ENCODE measurements at regions not wholly inside any gene's neighbourhood (a gene's known extent, or its start where the extent isn't known, plus 50 kb on each side); places are given as distances from the start of the nearest gene placed in this dataset.

DNA sequence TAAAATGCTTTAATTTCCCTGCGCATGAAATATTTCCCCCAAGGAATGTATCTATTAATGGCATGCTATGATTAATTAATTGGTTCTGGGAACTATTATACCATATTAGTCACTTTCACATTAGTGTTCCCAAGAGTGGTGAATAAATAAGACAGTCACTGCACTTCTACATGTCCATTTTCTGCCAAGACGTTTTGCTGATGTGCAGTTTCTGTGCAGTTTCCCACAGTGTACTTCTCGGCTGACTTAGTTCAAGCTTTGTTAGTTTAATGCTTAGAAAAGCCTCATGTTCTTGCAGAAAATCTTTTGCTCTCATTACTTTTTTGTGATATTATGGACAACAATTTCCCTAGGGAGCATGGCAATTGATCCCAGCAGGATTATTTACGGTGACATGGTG, 1014.5 kb downstream of the BRINP3 start:
- no peak overlapping the region for H3K4me3 ChIP-seq (ENCODE audit: low read length)

DNA sequence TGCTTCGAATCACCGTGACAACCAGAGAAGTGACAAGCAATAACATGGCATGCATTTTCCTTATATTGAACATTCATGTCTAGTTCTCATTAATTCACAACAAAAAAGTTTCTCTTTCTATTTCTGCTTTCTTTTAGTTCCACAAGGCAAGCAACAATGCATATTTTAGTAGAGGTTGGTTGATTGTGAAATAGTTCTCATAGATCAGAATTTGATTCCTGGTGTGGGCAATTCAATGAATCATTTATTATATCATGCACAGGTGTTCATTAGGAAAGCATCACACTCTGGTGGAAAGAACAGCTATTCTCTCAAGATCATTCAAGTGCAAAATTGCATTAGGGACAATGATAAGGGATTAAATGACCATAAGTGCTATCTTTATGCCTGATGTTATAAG, 980.9 kb downstream of the BRINP3 start:
- Histone ChIP-seq H3K4me1 (ENCODE audit: control insufficient read depth, insufficient read depth, low read length) (no peaks in the 10 kb centered on the region), H3K9ac (ENCODE audit: low read length) (no peak overlapping the region), H3K27me3 (ENCODE audit: control insufficient read depth, insufficient read depth, low read length) (no peaks in the 10 kb centered on the region), H3K27ac (ENCODE audit: low read depth, low read length) (no peak overlapping the region), H3K4me3 (ENCODE audit: low read length) (no peak overlapping the region), H3K36me3 (ENCODE audit: control insufficient read depth, insufficient read depth, low read length) (no peaks in the 10 kb centered on the region)

More for the DNA sequence above, 1014.5 kb downstream of the BRINP3 start:
- no peaks in the 10 kb centered on the region for H3K4me1 ChIP-seq (ENCODE audit: control insufficient read depth, insufficient read depth, low read length)
- no peak overlapping the region for H3K9ac ChIP-seq (ENCODE audit: low read length)
- H3K36me3 ChIP-seq (ENCODE audit: control insufficient read depth, insufficient read depth, low read length), result no peaks in the 10 kb centered on the region
- no peak overlapping the region for H3K27ac ChIP-seq (ENCODE audit: low read depth, low read length)
- no peaks in the 10 kb centered on the region for H3K27me3 ChIP-seq (ENCODE audit: control insufficient read depth, insufficient read depth, low read length)

DNA sequence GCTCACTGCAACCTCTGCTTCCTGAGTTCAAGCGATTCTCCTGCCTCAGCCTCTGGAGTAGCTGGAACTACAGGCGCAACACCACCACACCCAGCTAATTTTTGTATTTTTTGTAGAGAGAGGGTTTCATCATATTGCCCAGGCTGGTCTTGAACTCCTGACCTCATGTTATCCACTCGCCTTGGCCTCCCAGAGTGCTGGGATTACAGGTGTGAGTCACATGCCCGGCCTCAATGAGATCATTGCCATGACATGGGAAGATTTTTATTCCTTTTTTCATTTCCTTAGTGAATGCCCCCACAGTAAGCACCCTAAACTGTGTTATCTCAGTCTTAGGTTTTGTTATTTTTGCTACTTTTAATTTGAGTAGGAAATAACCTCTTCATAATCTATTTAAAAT, 977.9 kb downstream of the BRINP3 start:
- no peaks in the 10 kb centered on the region for H3K4me1 ChIP-seq (ENCODE audit: control insufficient read depth, insufficient read depth, low read length)
- H3K27me3 ChIP-seq (ENCODE audit: control insufficient read depth, insufficient read depth, low read length), result no peaks in the 10 kb centered on the region
- H3K9ac ChIP-seq (ENCODE audit: low read length), result no peak overlapping the region
- H3K27ac ChIP-seq (ENCODE audit: low read depth, low read length), result no peak overlapping the region
- no peak overlapping the region for H3K4me3 ChIP-seq (ENCODE audit: low read length)
- H3K36me3 ChIP-seq (ENCODE audit: control insufficient read depth, insufficient read depth, low read length), result no peaks in the 10 kb centered on the region

DNA sequence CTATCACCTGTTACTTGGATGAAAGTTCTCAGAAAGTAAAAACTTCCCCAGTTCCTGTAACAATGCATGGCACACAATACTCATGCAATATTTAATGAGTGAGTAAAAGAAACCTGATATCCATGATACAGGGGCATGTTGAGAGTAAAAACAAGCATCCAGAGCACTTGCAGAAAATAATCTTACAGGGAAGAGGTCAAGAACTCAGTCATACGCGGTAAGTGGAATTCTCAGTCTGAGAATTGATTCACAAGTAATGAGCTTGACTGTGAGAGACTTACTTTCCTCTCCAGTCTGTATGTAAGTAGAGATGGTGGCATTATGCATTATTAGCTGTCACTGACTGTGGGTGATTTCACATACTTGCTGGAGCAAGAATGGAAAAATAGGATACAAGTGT, 976.9 kb downstream of the BRINP3 start:
- no peak overlapping the region for H3K4me3 ChIP-seq (ENCODE audit: low read length)
- H3K27ac ChIP-seq (ENCODE audit: low read depth, low read length), result no peak overlapping the region
- no peaks in the 10 kb centered on the region for H3K27me3 ChIP-seq (ENCODE audit: control insufficient read depth, insufficient read depth, low read length)
- no peak overlapping the region for H3K9ac ChIP-seq (ENCODE audit: low read length)
- no peaks in the 10 kb centered on the region for H3K4me1 ChIP-seq (ENCODE audit: control insufficient read depth, insufficient read depth, low read length)
- H3K36me3 ChIP-seq (ENCODE audit: control insufficient read depth, insufficient read depth, low read length), result no peaks in the 10 kb centered on the region

DNA sequence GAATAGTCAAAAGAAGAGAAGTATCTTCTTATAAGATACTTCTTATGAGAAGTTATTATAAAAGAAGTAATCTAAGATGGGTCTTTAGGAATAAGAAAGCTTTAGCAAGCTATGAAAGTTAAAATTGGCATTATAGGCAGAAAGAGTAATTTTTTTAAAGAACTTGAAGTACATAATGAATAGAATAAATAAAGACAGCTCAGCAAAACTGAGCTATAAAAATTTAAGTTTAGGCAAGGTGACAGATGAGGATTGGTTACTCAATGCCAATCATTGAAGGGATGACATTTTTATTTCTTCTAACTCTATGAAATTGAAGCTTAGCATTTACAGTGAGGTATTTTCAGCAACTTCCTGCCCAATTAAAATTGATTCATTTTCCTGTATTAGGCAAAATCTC, 966.8 kb downstream of the BRINP3 start:
- Histone ChIP-seq H3K27me3 (ENCODE audit: control insufficient read depth, insufficient read depth, low read length) (no peaks in the 10 kb centered on the region), H3K4me3 (ENCODE audit: low read length) (no peak overlapping the region), H3K27ac (ENCODE audit: low read depth, low read length) (no peak overlapping the region), H3K36me3 (ENCODE audit: control insufficient read depth, insufficient read depth, low read length) (no peaks in the 10 kb centered on the region), H3K9ac (ENCODE audit: low read length) (no peak overlapping the region), H3K4me1 (ENCODE audit: control insufficient read depth, insufficient read depth, low read length) (no peaks in the 10 kb centered on the region)

DNA sequence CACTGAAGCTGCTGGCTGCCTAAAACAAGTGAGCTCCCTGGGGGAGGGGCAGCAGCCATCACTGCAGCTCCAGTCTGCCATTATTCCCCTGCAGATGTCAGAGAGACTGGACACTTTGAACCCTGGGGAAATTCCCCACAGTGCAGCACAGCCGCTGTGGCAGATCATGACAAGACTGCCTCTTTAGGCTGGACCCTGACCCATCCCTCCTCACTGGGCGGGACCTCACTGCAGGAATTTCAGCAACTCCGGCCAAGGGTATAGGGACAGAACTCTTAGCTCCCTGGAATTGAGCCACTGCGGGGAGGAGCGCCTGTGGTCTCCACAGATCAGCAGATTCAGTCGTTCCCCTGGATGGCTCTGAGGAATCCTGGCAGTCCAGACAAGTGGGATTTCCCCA, 964.6 kb downstream of the BRINP3 start:
- Histone ChIP-seq H3K9ac (ENCODE audit: low read length) (no peak overlapping the region), H3K36me3 (ENCODE audit: control insufficient read depth, insufficient read depth, low read length) (no peaks in the 10 kb centered on the region), H3K4me3 (ENCODE audit: low read length) (no peak overlapping the region), H3K4me1 (ENCODE audit: control insufficient read depth, insufficient read depth, low read length) (no peaks in the 10 kb centered on the region), H3K27ac (ENCODE audit: low read depth, low read length) (no peak overlapping the region), H3K27me3 (ENCODE audit: control insufficient read depth, insufficient read depth, low read length) (no peaks in the 10 kb centered on the region)

DNA sequence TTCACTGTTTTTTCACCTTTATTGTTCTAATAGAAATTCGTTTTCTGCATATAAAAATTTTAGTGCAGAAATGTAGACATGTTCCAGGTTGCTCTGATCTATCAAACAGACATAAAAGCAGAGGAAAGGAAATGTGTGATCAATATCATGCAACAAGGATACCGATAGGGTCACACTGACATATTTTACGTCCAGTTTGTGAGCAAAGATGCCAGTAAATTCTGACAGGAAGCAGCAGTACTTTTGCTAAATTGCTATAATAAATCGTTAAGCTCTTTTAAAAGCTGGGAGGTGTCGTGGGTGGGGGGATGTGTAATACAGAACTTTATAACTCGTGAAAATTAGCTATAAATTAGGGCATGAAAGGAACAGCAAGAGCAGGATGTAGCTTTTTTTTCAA, 955.2 kb downstream of the BRINP3 start:
- no peaks in the 10 kb centered on the region for H3K36me3 ChIP-seq (ENCODE audit: control insufficient read depth, insufficient read depth, low read length)
- H3K27ac ChIP-seq (ENCODE audit: low read depth, low read length), result no peak overlapping the region
- no peaks in the 10 kb centered on the region for H3K4me1 ChIP-seq (ENCODE audit: control insufficient read depth, insufficient read depth, low read length)
- no peak overlapping the region for H3K9ac ChIP-seq (ENCODE audit: low read length)
- no peaks in the 10 kb centered on the region for H3K27me3 ChIP-seq (ENCODE audit: control insufficient read depth, insufficient read depth, low read length)
- H3K4me3 ChIP-seq (ENCODE audit: low read length), result no peak overlapping the region

DNA sequence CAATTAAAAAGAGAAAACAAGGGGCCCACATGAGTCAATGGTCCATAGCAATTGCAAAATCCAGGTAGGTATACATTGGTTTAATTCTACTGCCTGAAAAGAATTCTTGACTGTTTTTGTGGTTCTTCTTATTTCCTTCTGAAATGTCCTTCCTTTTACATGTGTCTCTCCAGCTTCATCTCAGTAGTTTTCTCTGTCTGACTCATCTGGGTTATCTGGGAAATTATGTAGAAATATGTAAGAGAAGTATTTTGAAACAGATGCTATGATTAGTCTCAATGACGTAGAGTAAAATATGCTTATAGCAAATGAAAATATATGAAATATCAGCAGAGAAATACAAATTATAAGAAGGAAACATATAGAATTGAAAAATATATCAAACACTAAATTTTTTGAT, 953.2 kb downstream of the BRINP3 start:
- no peak overlapping the region for H3K4me3 ChIP-seq (ENCODE audit: low read length)
- no peaks in the 10 kb centered on the region for H3K4me1 ChIP-seq (ENCODE audit: control insufficient read depth, insufficient read depth, low read length)
- H3K27me3 ChIP-seq (ENCODE audit: control insufficient read depth, insufficient read depth, low read length), result no peaks in the 10 kb centered on the region
- no peak overlapping the region for H3K27ac ChIP-seq (ENCODE audit: low read depth, low read length)
- H3K9ac ChIP-seq (ENCODE audit: low read length), result no peak overlapping the region
- no peaks in the 10 kb centered on the region for H3K36me3 ChIP-seq (ENCODE audit: control insufficient read depth, insufficient read depth, low read length)

DNA sequence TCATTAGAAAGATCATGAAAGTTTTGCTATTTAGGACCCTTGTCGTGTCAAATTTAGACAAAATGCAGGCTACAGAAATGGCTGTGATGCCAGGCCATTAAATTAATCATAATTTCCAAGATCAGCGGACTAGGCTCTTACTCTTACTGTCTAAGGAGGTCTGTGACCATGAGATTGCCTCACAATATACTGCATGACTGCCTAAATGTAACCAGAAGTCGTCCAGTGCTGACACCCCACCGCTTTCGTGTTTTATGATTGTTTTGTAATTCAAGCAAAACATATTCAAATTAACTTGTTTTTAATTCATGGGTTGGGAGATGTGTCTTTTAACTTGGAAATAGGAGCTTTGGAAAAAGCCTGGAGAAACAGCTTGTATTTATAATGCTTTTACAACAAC, 947.5 kb downstream of the BRINP3 start:
- no peaks in the 10 kb centered on the region for H3K4me1 ChIP-seq (ENCODE audit: control insufficient read depth, insufficient read depth, low read length)
- H3K27ac ChIP-seq (ENCODE audit: low read depth, low read length), result no peak overlapping the region
- H3K27me3 ChIP-seq (ENCODE audit: control insufficient read depth, insufficient read depth, low read length), result no peaks in the 10 kb centered on the region
- no peak overlapping the region for H3K4me3 ChIP-seq (ENCODE audit: low read length)
- no peaks in the 10 kb centered on the region for H3K36me3 ChIP-seq (ENCODE audit: control insufficient read depth, insufficient read depth, low read length)
- H3K9ac ChIP-seq (ENCODE audit: low read length), result no peak overlapping the region

DNA sequence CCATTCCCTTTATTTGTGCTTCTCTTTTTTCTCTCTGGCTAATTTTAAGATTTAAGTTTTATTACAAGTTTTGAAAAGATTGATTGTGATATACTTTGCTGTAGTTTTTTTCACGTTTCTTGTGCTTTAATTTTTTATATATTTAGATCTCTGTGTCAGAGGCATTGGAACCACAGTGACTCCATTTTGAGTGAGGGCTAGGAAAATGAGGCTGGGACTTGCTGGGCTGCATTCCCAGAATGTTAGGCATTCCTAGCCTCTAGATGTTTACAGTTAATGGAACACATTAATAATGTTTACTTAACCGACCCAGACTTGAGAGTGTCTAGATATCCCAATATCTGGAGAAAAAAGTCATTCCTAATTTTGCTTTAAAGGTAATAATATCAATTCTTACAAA, 939.4 kb downstream of the BRINP3 start:
- Histone ChIP-seq H3K36me3 (ENCODE audit: control insufficient read depth, insufficient read depth, low read length) (no peaks in the 10 kb centered on the region), H3K27ac (ENCODE audit: low read depth, low read length) (no peak overlapping the region), H3K27me3 (ENCODE audit: control insufficient read depth, insufficient read depth, low read length) (no peaks in the 10 kb centered on the region), H3K9ac (ENCODE audit: low read length) (no peak overlapping the region), H3K4me1 (ENCODE audit: control insufficient read depth, insufficient read depth, low read length) (no peaks in the 10 kb centered on the region), H3K4me3 (ENCODE audit: low read length) (no peak overlapping the region)

DNA sequence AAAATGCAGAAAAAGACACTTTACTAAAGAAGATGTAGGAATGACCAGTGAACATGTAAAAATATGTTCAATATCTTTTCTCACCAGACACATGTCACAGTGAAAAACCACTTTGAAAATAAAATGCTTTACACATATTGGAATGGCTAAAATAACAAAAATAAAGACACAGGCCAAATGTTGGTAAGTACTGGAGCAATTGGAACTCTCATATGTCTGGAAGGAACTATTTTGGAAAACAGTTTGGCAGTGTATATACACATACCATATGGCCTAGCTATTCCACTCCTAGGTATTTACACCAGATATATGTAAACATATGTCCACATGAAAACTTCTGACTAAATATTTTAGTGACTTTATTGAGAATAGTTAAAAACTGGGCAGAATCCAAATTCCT, 927.2 kb downstream of the BRINP3 start:
- Histone ChIP-seq H3K27ac (ENCODE audit: low read depth, low read length) (no peak overlapping the region), H3K27me3 (ENCODE audit: control insufficient read depth, insufficient read depth, low read length) (no peaks in the 10 kb centered on the region), H3K36me3 (ENCODE audit: control insufficient read depth, insufficient read depth, low read length) (no peaks in the 10 kb centered on the region), H3K4me1 (ENCODE audit: control insufficient read depth, insufficient read depth, low read length) (no peaks in the 10 kb centered on the region), H3K4me3 (ENCODE audit: low read length) (no peak overlapping the region), H3K9ac (ENCODE audit: low read length) (no peak overlapping the region)

DNA sequence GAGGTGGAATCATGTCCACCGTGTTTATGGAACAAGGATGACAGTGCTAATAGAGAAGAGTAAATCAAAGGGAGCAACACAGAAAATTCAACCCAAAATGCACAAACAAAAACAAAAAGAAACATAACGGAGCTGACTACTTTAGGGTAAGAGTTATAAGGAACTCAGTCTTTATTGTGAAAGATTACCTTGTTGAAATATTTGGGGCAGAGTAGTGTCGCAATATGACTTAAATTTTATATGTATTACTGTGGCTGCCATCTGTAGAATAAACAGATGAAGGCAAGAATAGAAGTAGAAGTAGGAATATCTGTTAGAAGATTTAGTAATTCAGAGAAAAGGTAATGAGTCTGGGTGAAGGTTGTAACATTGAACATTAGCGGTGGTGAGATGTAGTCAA, 913.9 kb downstream of the BRINP3 start:
- no peaks in the 10 kb centered on the region for H3K4me1 ChIP-seq (ENCODE audit: control insufficient read depth, insufficient read depth, low read length)
- no peak overlapping the region for H3K27ac ChIP-seq (ENCODE audit: low read depth, low read length)
- no peak overlapping the region for H3K4me3 ChIP-seq (ENCODE audit: low read length)
- no peak overlapping the region for H3K9ac ChIP-seq (ENCODE audit: low read length)
- no peaks in the 10 kb centered on the region for H3K36me3 ChIP-seq (ENCODE audit: control insufficient read depth, insufficient read depth, low read length)
- H3K27me3 ChIP-seq (ENCODE audit: control insufficient read depth, insufficient read depth, low read length), result no peaks in the 10 kb centered on the region

DNA sequence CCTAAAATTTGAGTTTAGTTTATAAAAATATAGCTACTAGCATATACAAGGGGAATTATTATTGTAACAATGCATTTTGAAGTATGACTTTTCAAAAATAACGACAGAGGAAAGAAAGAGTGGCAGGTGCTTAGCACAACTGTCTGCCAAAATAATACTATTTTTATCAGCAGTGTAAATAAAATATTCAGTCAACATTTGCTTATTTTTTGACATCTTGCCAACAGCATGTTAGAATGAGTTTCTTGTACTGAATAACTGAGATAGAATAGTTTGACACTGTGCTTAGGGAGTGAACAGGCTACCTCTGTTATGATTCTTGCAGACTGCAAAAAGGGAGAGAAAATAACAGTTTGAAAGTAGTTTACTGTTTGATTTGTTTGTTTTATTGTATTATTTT, 909.8 kb downstream of the BRINP3 start:
- H3K4me3 ChIP-seq (ENCODE audit: low read length), result no peak overlapping the region
- no peaks in the 10 kb centered on the region for H3K27me3 ChIP-seq (ENCODE audit: control insufficient read depth, insufficient read depth, low read length)
- no peaks in the 10 kb centered on the region for H3K4me1 ChIP-seq (ENCODE audit: control insufficient read depth, insufficient read depth, low read length)
- no peaks in the 10 kb centered on the region for H3K36me3 ChIP-seq (ENCODE audit: control insufficient read depth, insufficient read depth, low read length)
- H3K27ac ChIP-seq (ENCODE audit: low read depth, low read length), result no peak overlapping the region
- no peak overlapping the region for H3K9ac ChIP-seq (ENCODE audit: low read length)

DNA sequence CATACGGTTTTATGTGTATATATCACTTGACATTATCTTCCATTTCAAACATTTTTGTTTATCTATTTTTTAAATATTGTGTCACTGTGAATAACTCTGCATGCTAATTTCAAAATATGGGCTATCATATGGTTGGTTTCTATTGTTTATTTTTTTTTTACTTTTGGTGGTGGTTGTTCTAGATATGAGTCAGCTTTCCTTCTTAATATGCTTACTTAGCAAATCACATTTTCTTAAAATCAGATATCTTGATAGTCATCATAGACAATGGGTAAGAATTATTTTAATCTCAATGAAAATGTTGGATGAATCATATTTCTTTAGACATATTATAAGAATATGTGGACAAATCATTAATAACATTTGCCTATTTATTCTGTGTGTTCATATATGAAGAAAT, 881.5 kb downstream of the BRINP3 start:
- Histone ChIP-seq H3K4me3 (ENCODE audit: low read length) (no peak overlapping the region), H3K4me1 (ENCODE audit: control insufficient read depth, insufficient read depth, low read length) (no peaks in the 10 kb centered on the region), H3K27ac (ENCODE audit: low read depth, low read length) (no peak overlapping the region), H3K27me3 (ENCODE audit: control insufficient read depth, insufficient read depth, low read length) (no peaks in the 10 kb centered on the region), H3K36me3 (ENCODE audit: control insufficient read depth, insufficient read depth, low read length) (no peaks in the 10 kb centered on the region), H3K9ac (ENCODE audit: low read length) (no peak overlapping the region)
